ENCODE measurements at regions not wholly inside any gene's neighbourhood (a gene's known extent, or its start where the extent isn't known, plus 50 kb on each side); places are given as distances from the start of the nearest gene placed in this dataset.

DNA sequence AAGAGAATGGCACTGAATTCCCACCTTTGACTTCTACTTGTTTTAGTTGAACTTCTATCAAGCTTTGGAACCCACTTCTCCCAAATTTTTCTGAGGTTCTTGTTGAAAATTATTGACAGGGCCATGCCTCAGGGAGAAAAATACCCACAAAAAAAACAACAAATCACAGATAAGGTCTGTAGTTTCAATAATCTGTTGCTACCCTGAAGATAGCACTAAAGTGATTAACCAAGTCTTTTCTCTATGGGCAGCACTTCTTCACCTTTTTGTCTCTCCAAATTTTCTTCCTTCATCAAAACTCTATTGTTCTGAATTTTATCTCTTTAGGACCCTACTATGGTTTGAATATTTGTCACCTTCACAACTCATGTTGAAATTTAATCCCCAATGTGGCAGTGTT is 154.3 kb upstream of the FGF10 start:
- TF ChIP-seq, protein P1, sequence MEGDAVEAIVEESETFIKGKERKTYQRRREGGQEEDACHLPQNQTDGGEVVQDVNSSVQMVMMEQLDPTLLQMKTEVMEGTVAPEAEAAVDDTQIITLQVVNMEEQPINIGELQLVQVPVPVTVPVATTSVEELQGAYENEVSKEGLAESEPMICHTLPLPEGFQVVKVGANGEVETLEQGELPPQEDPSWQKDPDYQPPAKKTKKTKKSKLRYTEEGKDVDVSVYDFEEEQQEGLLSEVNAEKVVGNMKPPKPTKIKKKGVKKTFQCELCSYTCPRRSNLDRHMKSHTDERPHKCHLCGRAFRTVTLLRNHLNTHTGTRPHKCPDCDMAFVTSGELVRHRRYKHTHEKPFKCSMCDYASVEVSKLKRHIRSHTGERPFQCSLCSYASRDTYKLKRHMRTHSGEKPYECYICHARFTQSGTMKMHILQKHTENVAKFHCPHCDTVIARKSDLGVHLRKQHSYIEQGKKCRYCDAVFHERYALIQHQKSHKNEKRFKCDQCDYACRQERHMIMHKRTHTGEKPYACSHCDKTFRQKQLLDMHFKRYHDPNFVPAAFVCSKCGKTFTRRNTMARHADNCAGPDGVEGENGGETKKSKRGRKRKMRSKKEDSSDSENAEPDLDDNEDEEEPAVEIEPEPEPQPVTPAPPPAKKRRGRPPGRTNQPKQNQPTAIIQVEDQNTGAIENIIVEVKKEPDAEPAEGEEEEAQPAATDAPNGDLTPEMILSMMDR (IDR thresholded peaks at IDR 0.05; ENCODE audit: low read depth, low read length), result no peak
- no peak for TF ChIP-seq EZH2phosphoT487 (IDR thresholded peaks at IDR 0.05; ENCODE audit: low read depth)
